Epidermal melanocyte (primary cell): ENCODE measurements at regions not wholly inside any gene's neighbourhood (a gene's known extent, or its start where the extent isn't known, plus 50 kb on each side); places are given as distances from the start of the nearest gene placed in this dataset.
"Not testable (repeated sequence)": the region's sequence is repeated elsewhere in the genome, so short reads cannot be mapped to it uniquely, and the experiment has no call there.

Experiments used
- DNase-seq: peaks from one replicate; pipeline ENCODE4 v3.0.0; 2011; ENCODE audit warnings: low spot score; ENCODE audit not compliant: insufficient read length

DNA sequence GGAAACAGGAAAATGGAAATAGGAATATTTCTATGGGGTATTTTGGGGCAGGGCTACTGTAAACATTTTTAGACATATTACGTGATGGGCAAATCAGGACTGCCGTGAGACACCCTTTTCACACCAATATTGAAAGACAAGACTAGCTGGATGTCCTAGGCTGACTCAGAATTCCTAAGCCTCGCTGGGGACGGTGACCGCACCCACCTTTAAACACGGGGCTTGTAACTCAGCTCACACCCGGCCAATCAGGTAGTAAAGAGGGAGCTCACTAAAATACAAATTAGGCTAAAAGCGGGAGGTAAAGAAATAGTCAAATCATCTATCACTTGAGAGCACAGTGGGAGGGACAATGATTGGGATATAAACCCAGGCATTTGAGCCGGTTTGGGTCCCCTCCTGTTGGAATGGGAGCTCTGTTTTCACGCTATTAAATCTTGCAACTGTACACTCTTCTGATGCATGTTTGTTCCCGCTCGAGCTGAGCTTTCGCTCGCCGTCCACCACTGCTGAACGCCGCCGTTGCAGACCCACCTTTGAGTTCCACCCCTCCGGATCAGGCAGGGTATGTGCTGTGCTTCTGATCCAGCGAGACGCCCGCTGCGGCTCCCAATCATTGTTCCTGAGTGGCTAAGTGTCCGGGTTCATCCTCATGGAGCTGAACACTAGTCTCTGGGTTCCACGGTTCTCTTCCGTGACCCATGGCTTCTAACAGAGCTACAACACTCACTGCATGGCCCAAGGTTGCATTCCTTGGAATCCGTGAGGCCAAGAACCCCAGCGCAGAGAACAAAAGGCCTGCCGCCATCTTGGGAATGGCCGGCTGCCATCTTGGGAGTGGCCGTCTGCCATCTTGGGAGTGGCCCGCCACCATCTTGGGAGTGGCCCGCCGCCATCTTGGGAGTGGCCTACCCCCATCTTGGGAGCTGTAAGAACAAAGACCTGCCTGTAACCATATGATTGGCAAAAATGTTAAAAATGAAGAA is 152.6 kb downstream of the CRLF2 start:
- DNase-seq, result no peak

DNA sequence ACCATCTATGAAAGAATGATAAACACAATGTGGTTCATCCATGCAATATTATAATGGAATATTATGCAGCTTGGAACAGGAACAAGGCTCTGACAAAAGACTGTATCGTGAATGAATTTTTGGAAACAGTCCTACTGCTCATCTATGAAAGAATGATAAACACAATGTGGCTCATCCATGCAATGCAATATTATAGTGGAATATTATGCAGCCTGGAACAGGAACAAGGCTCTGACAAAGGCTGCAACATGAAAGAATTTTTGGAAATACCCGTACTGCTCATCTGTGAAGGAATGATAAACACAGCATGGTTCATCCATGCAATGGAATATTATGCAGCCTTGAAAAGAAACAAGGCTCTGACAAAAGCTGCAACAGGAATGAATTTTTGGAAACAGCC is 158.8 kb downstream of the CRLF2 start:
- not testable (repeated sequence) for DNase-seq

DNA sequence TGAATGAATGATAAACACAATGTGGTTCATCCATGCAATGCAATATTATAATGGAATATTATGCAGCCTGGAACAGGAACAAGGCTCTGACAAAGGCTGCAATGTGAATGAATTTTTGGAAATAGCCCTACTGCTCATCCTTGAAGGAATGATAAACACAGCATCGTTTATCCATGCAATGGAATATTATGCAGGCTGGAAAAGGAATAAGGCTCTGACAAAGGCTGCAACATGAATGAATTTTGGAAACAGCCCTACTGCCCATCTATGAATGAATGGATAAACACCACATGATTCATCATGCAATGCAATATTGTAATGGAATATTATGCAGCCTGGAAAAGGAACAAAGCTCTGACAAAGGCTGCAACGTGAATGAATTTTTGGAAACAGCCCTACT is 159.4 kb downstream of the CRLF2 start:
- DNase-seq, result no peak

DNA sequence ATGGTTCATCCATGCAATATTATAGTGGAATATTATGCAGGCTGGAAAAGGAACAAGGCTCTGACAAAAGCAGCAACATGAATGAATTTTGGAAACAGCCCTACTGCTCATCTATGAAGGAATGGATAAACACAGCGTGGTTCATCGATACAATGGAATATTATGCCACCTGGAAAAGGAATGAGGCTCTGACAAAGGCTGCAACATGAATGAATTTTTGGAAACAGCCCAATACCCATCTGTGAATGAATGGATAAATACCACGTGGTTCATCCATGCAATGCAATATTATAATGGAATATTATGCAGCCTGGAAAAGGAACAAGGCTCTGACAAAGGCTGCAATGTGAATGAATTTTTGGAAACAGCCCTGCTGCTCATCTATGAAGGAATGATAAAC is 160.4 kb downstream of the CRLF2 start:
- no peak for DNase-seq

DNA sequence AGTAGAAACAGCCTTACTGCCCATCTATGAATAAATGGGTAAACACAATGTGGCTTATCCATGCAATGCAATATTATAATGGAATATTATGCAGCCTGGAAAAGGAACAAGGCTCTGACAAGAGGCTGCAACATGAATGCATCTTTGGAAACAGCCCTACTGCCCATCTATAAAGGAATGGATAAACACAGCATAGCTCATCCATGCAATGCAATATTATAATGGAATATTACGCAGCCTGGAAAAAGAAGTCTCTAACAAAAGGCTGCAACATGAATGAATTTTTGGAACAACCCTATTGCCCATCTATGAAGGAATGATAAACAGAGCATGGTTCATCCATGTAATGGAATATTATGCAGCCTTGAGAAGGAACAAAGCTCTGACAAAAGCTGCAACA is 161.0 kb downstream of the CRLF2 start:
- DNase-seq, result no peak

DNA sequence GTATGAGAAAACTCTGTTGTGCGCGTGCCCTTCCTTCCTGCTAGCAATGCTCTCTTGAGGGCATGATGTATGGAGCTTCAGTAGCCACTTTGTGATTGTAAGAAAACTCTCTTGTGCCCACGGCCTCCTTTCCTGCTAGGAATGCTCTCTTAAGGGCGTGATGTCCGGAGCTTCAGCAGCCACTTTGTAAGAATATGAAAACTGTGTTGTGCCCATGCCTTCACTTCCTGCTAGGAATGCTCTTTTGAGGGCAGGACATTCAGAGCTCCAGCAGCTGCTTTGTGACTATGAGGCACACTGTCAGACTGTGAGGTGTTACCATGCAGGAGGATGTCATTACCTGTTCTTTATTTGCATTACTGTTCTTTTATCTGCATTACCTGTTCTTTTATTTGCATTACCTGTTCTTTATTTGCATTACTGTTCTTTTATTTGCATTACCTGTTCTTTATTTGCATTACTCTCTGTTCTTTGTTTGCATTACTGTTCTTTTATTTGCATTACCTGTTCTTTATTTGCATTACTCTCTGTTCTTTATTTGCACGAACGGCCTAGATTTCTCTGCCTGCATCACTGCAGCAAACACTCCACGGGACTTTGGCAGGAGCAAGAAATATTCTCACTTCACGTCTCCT is 166.7 kb downstream of the CRLF2 start:
- no peak for DNase-seq

DNA sequence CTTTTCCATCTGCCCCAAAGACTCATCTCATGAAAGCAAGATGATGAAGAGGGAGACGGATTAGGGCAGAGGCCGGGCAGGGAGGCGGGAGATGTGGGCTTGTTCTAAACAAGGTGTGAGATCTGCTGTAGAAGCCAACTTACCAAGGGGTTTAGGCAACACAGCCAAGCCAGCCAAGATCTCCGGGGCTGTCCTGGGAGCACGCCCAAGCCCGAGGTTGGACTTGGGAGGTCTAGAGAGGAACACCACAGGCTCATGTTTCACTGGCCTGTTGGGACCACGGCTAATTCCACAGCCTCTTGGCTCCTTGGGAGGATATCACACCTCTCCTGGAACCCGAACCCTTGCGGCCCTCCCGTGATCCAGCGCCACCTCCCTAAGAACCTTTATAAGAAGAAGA is 171.4 kb downstream of the CRLF2 start:
- DNase-seq, result no peak

DNA sequence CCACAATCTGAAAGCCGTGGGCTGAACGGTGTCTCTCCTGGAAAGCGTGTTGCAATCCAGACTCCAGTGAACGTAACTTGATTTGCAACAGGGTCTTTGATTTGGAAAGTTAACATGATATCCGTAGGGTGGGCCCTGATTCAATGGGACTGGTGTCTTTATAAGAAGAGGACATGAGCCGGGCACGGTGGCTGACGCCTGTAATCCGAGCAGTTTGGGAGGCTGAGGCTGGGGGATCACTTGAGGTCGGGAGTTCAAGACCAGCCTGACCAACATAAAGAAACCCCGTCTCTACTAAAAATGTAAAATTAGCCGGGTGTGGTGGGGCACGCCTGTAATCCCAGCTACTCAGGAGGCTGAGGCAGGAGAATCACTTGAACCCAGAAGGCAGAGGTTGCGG is 176.5 kb downstream of the CRLF2 start:
- not testable (repeated sequence) for DNase-seq

DNA sequence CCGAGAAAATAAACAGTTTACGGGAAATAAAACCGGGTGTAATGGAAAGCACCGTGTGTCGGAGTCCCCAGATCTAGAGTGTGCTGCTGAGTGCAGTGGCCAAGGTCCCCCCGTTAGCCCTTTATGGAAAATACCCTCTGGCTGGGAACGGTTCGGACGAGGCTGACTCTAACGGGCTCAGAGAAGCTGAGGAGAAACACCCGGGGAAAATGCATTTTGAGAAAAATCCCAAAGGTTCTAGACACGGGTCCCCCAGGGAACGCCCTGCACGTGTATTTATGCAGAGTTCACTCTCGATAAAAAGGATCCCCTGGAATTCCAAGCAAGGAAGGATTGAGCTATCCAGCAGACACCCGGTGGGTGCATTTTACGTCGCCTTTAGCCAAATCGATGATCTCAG is 177.2 kb downstream of the CRLF2 start:
- no peak for DNase-seq

DNA sequence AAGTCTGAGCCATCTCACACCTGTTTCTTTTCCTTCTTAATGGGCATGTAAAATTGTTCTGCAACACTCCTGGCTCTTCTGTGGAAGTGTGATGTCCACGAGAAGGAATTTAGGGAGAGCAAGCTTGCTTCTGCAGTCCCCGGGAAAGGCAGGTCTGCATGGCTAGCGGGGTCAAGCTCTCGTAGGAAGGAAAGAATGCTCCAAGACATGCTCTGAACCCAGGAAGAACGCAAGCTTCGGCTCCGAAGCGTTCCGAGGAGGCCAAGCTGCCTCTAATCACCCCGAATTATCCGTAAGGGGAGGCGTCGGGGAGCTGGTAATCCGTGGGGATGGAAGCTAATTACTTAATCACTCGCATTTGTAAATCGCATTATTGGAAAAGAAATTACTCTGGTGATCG is 177.7 kb downstream of the CRLF2 start:
- DNase-seq, result no peak

DNA sequence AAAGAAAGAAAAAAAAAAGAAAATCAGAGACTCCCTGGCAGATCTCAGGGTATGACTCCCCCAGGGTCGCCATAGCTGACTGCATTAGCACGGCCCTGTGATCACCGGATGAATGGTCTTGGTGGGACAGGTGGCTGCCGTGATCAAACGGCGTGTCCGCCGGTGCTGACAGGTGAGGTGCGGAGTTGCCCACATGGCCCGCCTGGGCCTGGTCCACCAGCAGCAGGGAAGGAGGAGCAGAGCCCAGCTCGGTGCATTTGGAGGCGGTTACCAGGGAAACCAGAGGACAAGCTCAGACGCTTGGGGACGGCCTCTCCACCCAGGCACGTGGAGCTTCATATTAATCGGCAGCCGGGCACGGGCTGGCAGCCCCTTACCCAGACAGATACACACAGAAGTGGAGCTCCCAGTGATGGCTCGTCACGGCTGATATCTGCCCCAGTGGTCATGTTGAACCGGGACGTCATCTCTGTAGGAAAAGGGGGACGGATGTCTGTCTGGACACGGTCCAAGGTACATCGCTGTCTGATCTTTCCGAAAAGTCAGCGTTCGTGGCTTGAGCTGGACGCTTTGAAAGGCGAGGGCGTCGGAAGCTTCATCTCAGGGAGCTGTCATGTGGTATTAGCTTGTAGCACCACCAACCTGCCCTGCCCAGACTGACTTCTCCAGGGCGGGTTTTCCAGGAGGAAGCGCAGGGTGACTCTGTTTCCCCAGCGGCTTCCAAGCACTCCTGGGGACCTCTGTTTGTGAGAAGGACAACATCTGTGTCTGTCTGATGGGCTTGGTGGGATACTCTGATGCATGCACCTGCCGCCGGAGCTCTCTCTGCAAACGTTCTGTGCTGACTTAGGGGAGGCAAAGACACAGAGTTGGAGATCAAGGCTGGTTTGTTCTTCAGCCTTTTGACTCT is 180.7 kb downstream of the CRLF2 start:
- DNase-seq, result no peak

DNA sequence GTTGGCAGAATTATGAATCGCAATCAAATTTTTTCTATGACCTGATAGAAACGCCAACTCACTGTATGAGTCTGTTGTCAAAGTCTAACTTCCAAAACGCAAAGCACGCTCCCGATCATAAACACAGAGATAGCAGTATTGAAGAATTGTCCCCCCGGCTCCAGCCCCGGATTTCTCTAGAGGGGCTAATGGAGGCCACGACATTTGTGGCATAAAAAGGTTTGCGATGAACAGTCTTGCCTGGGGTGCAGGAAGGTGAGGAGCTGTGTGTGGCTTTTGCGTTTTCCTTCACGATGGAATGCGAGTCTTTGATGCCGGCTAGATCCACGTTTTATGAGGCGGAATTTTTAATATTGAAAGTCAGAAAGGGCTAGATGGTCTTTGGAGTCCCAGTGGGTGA is 183.0 kb downstream of the CRLF2 start:
- no peak for DNase-seq

DNA sequence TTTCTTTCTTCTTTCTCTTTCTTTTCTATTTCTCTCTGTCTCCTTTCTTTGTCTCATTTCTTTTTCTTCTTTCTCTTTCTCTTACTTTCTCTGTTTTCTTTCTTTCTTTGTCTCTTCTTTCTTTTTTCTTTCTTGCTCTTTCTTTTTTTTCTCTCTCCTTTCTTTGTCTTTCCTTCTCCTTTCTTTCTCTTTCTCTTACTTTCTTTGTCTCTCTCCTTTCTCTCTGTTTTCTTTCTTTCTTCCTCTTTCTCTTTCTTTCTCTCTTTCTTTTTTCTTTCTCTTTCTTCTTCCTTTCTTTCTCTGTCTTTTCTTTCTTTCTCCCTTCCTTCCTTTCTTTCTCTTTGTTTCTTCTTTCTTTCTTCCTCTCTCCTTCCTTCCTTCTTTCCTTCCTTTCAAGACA is 184.8 kb downstream of the CRLF2 start:
- DNase-seq, result no peak

DNA sequence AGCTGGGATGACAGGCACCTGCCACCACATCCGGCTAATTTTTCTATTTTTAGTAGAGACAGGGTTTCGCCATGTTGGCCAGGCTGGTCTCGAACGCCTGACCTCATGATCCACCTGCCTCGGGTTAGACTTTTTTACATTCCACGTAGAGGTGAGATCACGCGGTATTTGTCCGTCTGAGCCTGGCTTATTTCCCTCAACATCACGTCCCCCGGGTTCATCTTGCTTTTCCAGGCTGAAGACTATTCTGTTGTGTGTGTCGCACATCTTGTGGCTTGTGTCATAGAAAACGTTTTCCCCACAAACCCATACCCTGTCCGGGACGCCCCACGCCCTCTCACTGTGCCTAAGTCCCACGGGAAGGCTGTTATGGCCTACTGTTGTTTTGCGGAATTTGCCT is 185.3 kb downstream of the CRLF2 start:
- DNase-seq, result no peak

DNA sequence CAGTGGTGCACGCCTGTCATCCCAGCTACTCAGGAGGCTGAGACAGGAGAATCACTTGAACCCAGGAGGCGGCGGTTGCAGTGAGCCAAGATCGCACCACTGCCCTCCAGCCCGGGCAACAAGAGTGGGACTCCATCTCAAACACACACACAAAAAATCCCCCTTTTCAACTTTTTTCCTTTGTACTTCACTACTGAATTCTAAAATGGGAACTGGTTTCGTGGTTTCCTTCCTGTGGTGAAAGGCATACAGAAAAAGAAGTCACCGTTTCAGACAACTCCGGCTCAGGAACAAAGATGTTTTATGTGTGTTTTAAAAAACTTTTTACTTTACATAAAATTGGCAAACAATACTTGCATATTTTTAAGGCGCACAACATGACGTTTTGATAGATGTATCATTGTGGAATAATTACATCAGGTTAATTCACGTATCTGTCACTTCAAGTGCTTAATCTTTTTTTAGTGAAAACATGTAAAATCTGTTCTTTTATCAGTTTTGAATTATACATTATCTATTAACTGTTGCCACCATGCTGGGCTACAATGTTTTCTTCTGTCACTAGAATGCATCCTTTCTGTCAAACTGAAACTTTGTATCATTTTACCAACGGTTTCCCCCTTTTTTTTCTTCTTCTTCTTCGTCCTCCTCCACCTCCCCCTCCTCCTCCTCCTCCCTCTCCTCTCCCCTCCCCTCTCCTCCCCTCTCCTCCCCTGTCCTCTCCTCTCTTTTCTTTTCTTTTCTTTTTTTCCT is 186.0 kb downstream of the CRLF2 start:
- no peak for DNase-seq

DNA sequence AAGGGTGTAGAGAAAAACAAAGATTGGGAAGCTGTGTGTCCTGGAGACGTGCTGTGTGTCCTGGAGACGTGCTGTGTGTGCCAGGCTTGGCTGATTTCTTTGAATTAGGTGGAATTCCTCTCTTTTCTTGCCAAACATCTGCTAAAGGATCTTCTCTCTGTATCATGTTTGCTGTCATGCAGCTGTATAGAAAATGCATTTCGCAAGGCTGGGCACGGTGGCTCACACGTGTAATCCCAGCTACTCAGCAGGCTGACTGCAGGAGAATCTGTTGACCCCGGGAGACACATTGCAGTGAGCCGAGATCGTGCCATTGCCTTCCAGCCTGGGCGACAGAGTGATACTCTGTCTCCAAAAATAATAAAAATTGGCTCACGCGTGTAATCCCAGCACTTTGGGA is 187.0 kb downstream of the CRLF2 start:
- no peak for DNase-seq

DNA sequence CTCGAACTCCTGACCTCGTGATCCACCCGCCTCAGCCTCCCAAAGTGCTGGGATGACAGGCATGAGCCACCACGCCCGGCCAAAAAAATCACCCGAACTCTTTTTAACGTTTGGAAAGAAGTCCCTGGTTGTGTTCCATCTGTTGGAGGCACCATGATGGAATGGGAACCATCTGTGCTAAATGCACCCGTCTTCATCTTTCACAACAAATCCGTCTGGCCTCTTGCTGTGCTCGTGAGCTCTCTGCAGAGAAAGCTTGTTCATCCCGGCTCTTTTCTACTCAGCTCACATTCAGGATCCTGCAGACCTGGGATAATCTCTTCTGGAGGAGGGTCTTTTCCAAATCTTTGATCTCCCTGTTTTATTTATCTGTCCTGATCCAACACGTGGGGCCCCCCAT is 188.8 kb downstream of the CRLF2 start:
- DNase-seq, result no peak

DNA sequence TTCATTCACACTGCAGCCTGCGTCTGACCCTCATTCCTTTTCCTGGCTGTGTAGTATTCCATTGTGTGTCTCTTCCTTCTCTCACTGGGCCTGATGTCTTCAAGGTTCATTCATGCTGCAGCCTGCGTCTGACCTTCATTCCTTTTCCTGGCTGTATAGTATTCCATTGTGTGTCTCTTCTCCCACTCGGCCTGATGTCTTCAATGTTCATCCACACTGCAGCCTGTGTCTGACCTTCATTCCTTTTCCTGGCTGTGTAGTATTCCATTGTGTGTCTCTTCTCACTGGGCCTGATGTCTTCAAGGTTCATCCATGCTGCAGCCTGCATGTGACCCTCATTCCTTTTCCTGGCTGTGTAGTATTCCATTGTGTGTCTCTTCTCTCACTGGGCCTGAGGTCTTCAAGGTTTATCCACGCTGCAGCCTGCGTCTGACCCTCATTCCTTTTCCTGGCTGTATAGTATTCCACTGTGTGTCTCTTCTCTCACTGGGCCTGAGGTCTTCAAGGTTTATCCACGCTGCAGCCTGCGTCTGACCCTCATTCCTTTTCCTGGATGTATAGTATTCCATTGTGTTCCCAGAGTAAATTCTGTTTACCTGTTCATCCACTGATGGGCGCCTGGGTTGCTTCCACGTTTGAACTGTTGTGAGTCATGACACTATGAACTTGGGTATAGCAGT is 191.0 kb downstream of the CRLF2 start:
- DNase-seq, result not testable (repeated sequence)

DNA sequence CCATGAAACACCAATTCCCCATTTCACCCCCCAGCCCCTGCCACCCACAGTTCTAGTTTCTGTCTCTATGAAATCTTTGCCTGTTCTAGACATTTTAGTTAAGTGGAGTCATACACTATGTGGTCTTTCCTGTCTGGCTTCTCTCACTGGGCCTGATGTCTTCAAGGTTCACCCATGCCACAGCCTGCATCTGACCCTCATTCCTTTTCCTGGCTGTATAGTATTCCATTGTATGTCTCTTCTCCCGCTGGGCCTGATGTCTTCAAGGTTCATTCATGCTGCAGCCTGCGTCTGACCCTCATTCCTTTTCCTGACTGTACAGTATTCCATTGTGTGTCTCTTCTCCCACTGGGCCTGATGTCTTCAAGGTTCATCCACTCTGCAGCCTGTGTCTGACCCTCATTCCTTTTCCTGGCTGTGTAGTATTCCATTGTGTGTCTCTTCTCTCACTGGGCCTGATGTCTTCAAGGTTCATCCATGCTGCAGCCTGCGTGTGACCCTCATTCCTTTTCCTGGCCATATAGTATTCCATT is 191.7 kb downstream of the CRLF2 start:
- no peak for DNase-seq

DNA sequence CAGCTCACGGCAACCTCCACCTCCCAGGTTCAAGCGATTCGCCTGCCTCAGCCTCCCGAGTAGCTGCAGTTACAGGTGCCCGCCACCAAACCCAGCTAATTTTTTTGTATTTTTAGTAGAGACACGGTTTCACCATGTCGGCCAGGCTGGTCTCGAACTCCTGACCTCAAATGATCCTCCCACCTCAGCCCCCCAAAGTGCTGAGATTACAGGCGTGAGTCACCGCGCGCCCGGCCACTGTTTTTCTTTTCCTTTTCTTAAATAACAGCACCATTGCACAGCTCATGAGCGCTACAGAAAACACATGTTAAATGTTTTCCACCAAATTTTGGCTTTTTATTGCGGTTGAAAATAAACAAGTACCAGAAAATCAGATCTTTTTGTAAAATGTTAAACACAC is 195.5 kb downstream of the CRLF2 start:
- DNase-seq, result not testable (repeated sequence)
